ENCODE measurements at regions not wholly inside any gene's neighbourhood (a gene's known extent, or its start where the extent isn't known, plus 50 kb on each side); places are given as distances from the start of the nearest gene placed in this dataset.

DNA sequence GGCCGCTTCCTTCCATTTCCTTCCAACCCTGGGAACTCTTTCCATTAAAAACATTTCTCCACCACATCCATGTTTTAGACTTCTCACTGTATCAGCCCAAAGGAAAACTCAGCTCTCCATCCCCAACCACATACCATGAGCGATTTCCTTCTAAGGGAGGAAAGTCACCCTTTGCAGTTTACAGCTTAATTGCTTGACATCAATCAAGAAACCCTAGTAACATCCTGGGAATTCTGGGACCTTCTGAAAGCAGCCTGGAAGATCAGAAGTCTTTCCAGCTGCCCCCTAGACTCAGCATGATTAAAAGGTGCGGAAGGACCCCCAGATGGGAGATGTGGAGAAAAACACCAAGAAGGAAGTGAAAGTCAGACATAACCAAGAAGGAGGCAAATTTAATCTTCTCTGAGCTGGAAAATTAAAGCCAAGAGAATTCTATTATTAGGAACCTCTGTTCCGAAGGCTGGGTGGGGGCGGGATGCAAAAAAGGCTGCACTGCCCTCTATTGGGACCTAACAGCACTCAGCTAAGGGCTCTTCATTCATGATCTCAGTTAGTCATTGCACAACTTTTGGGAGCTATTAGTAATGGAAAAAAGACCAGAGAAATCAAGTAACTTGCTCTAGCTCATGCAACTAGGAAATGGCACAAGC, 73.3 kb upstream of the PLXNC1 start:
- H3K79me2 ChIP-seq (ENCODE audit: insufficient read depth, low read length) = no peaks in the 10 kb centered on the region
- H3K9me2 ChIP-seq (ENCODE audit: low read depth, low read length) = no peaks in the 10 kb centered on the region
- H3K4me1 ChIP-seq (ENCODE audit: insufficient read depth, low read length, severe bottlenecking) = no peaks in the 10 kb centered on the region
- H3K9me3 ChIP-seq (ENCODE audit: low read length) = no peaks in the 10 kb centered on the region
- no peaks in the 10 kb centered on the region for H3F3A ChIP-seq (ENCODE audit: insufficient read depth, low read length)
- H3K27ac ChIP-seq (ENCODE audit: low read depth, low read length, poor library complexity, severe bottlenecking) = no peak overlapping the region
- no peaks in the 10 kb centered on the region for H3K36me3 ChIP-seq (ENCODE audit: insufficient read depth, low read length)
- no peak overlapping the region for H2AFZ ChIP-seq (ENCODE audit: low read length)
- peaks cover 4% of the 10 kb centered on the region; the same call in 1 of the 2 replicates for H3K27me3 ChIP-seq (ENCODE audit: insufficient read depth, low read length)
- H3K9ac ChIP-seq (ENCODE audit: low read length) = no peak overlapping the region
- TF ChIP-seq EZH2 (IDR thresholded peaks at IDR 0.05; ENCODE audit: borderline replicate concordance, low read length) = no peak
- TF ChIP-seq, protein P1, sequence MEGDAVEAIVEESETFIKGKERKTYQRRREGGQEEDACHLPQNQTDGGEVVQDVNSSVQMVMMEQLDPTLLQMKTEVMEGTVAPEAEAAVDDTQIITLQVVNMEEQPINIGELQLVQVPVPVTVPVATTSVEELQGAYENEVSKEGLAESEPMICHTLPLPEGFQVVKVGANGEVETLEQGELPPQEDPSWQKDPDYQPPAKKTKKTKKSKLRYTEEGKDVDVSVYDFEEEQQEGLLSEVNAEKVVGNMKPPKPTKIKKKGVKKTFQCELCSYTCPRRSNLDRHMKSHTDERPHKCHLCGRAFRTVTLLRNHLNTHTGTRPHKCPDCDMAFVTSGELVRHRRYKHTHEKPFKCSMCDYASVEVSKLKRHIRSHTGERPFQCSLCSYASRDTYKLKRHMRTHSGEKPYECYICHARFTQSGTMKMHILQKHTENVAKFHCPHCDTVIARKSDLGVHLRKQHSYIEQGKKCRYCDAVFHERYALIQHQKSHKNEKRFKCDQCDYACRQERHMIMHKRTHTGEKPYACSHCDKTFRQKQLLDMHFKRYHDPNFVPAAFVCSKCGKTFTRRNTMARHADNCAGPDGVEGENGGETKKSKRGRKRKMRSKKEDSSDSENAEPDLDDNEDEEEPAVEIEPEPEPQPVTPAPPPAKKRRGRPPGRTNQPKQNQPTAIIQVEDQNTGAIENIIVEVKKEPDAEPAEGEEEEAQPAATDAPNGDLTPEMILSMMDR (IDR thresholded peaks at IDR 0.05; ENCODE audit: low read length) = peak; percentile 31; the same call in 1 of the 2 replicates
- H3K4me2 ChIP-seq (ENCODE audit: low read length) = no peak overlapping the region
- no peak overlapping the region for H3K4me3 ChIP-seq (ENCODE audit: low read depth, low read length, poor library complexity, severe bottlenecking)
- H4K20me1 ChIP-seq (ENCODE audit: insufficient read depth, low read length) = no peaks in the 10 kb centered on the region

DNA sequence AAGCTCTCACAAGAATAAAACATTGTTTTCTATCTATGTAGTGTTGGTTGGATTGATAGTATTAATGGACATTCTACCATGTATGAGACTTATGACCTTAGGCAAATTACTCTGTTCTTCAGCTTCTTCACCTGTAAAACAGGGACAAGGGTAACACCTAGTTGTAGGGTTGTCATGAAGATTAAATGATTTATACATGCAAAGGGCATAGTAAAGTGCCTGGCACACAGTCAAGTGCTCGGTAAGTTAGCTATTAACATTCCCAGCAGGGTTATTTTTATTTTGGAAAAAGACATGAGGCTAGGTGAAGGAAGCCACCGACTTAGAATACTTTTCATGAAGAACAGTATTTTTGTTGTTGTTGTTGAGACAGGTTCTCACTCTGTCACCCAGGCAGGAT, 71.2 kb upstream of the PLXNC1 start:
- H4K20me1 ChIP-seq (ENCODE audit: insufficient read depth, low read length) = no peaks in the 10 kb centered on the region
- no peak overlapping the region for H3K9ac ChIP-seq (ENCODE audit: low read length)
- no peaks in the 10 kb centered on the region for H3K9me3 ChIP-seq (ENCODE audit: low read length)
- TF ChIP-seq, protein P1 (IDR thresholded peaks at IDR 0.05; ENCODE audit: low read length) = no peak
- TF ChIP-seq EZH2 (IDR thresholded peaks at IDR 0.05; ENCODE audit: borderline replicate concordance, low read length) = no peak
- no peak overlapping the region for H3K4me2 ChIP-seq (ENCODE audit: low read length)
- H3K4me3 ChIP-seq (ENCODE audit: low read depth, low read length, poor library complexity, severe bottlenecking) = no peak overlapping the region
- H3K4me1 ChIP-seq (ENCODE audit: insufficient read depth, low read length, severe bottlenecking) = no peaks in the 10 kb centered on the region
- H3K27ac ChIP-seq (ENCODE audit: low read depth, low read length, poor library complexity, severe bottlenecking) = no peak overlapping the region
- no peaks in the 10 kb centered on the region for H3K79me2 ChIP-seq (ENCODE audit: insufficient read depth, low read length)
- no peaks in the 10 kb centered on the region for H3K9me2 ChIP-seq (ENCODE audit: low read depth, low read length)
- no peaks in the 10 kb centered on the region for H3K36me3 ChIP-seq (ENCODE audit: insufficient read depth, low read length)
- peaks cover 4% of the 10 kb centered on the region; the same call in 1 of the 2 replicates for H3K27me3 ChIP-seq (ENCODE audit: insufficient read depth, low read length)
- no peak overlapping the region for H2AFZ ChIP-seq (ENCODE audit: low read length)
- no peaks in the 10 kb centered on the region for H3F3A ChIP-seq (ENCODE audit: insufficient read depth, low read length)

DNA sequence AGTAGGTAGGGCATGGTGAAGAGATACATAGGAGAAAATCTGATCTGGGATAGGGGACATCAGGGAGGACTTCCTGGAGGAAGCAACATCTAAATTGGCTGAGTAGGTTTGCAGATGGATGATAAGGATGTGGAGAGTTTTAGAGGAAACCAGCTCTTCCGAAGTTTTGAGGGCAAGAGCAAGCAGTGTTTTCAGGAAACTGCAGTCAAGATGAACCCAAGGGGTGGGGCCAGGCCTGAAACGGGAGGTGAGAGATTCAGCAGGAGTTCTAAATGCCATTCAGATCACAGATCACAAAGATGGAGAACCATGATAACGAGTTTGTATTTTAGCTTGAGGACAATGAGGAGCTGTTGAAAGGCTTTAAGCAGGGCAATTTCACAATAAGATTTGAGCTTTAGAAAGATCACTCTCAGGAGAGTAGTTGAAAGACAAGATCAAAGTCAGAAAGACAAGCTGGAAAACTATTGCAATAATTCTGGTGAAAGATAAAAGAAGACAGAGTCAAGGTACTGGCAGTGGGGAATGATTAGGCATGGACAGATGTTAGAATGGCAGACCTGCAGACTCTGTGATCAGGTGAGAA, 70.1 kb upstream of the PLXNC1 start:
- Histone ChIP-seq H3K36me3 (ENCODE audit: insufficient read depth, low read length) (no peaks in the 10 kb centered on the region), H3K9ac (ENCODE audit: low read length) (no peak overlapping the region), H3K4me2 (ENCODE audit: low read length) (no peak overlapping the region), H3K27me3 (ENCODE audit: insufficient read depth, low read length) (peaks cover 4% of the 10 kb centered on the region; the same call in 1 of the 2 replicates), H3K27ac (ENCODE audit: low read depth, low read length, poor library complexity, severe bottlenecking) (no peak overlapping the region), H3K9me2 (ENCODE audit: low read depth, low read length) (no peaks in the 10 kb centered on the region), H3K4me1 (ENCODE audit: insufficient read depth, low read length, severe bottlenecking) (no peaks in the 10 kb centered on the region), H3F3A (ENCODE audit: insufficient read depth, low read length) (no peaks in the 10 kb centered on the region), H3K79me2 (ENCODE audit: insufficient read depth, low read length) (no peaks in the 10 kb centered on the region), H2AFZ (ENCODE audit: low read length) (no peak overlapping the region), H4K20me1 (ENCODE audit: insufficient read depth, low read length) (no peaks in the 10 kb centered on the region), H3K9me3 (ENCODE audit: low read length) (no peaks in the 10 kb centered on the region), H3K4me3 (ENCODE audit: low read depth, low read length, poor library complexity, severe bottlenecking) (no peak overlapping the region)
- TF ChIP-seq, protein P1 (IDR thresholded peaks at IDR 0.05; ENCODE audit: low read length) = no peak
- no peak for TF ChIP-seq EZH2 (IDR thresholded peaks at IDR 0.05; ENCODE audit: borderline replicate concordance, low read length)
